COLO668 (cell line): ENCODE measurements at regions not wholly inside any gene's neighbourhood (a gene's known extent, or its start where the extent isn't known, plus 50 kb on each side); places are given as distances from the start of the nearest gene placed in this dataset.

Experiments used
- DNase-seq: peaks from one replicate; lab custom pipeline; 2025; ENCODE audit not compliant: unreplicated experiment; lab: John Stamatoyannopoulos, UW

GRCh38 chr10:128604025-128604424 lies 477.8 kb upstream of the MKI67 start:
- DNase-seq = no peak

GRCh38 chr10:128605180-128605579 lies 479.0 kb upstream of the MKI67 start:
- DNase-seq = no peak

GRCh38 chr10:128606055-128606454 lies 479.8 kb upstream of the MKI67 start:
- no peak for DNase-seq

- no peak for DNase-seq
Observed at GRCh38 chr10:128608791-128609190, 482.6 kb upstream of the MKI67 start.

GRCh38 chr10:128609460-128609859 lies 483.2 kb upstream of the MKI67 start:
- DNase-seq = no peak

GRCh38 chr10:128610113-128610512 lies 483.9 kb upstream of the MKI67 start:
- DNase-seq = no peak

- no peak for DNase-seq
Observed at GRCh38 chr10:128612195-128612594, 486.0 kb upstream of the MKI67 start.

GRCh38 chr10:128612631-128613030 lies 486.4 kb upstream of the MKI67 start:
- DNase-seq = no peak

GRCh38 chr10:128614016-128614605 lies 487.9 kb upstream of the MKI67 start:
- DNase-seq = no peak

GRCh38 chr10:128614802-128615553 lies 488.8 kb upstream of the MKI67 start:
- DNase-seq = no peak

- DNase-seq = no peak
Observed at GRCh38 chr10:128617532-128617931, 491.3 kb upstream of the MKI67 start.

GRCh38 chr10:128622706-128623105 lies 496.5 kb upstream of the MKI67 start:
- no peak for DNase-seq

- no peak for DNase-seq
Observed at GRCh38 chr10:128623776-128624175, 497.6 kb upstream of the MKI67 start.

GRCh38 chr10:128624656-128625530 lies 498.7 kb upstream of the MKI67 start:
- no peak for DNase-seq

GRCh38 chr10:128625926-128626325 lies 499.7 kb upstream of the MKI67 start:
- no peak for DNase-seq

GRCh38 chr10:128626397-128627000 lies 500.3 kb upstream of the MKI67 start:
- DNase-seq = no peak

GRCh38 chr10:128627811-128628210 lies 501.6 kb upstream of the MKI67 start:
- no peak for DNase-seq

- no peak for DNase-seq
Observed at GRCh38 chr10:128628252-128628651, 502.0 kb upstream of the MKI67 start.

GRCh38 chr10:128629111-128630096 lies 503.2 kb upstream of the MKI67 start:
- DNase-seq = no peak

GRCh38 chr10:128630787-128631252 lies 504.6 kb upstream of the MKI67 start:
- no peak for DNase-seq
